Heart left ventricle (tissue), 13 donors: ENCODE measurements at regions not wholly inside any gene's neighbourhood (a gene's known extent, or its start where the extent isn't known, plus 50 kb on each side); places are given as distances from the start of the nearest gene placed in this dataset.

Experiments used
- CTCF ChIP-seq, 12 donors: fragments of 200-600 bp; sonication (generic) in 4 of 12; IDR thresholded peaks; one replicate each; pipeline versions ENCODE4 v1.5.0 to v1.8.0; 2018 to 2022; ENCODE audit warnings: antibody characterized with exemption in 12 of 12, mild to moderate bottlenecking in 5 of 12
- POLR2A ChIP-seq, 2 donors: fragments of 450-650 bp; IDR thresholded peaks; one replicate each; pipeline ENCODE4 v1.6.1; 2017; ENCODE audit warnings: antibody characterized with exemption in 2 of 2, mild to moderate bottlenecking in 2 of 2, moderate library complexity in 2 of 2
- donor health status: ischemic (EF 13 %, LVEDD 7.1; RV severe dilation, severe dysfunction).
- donor health status: DM: no; HTN: yes; CAD: no.
- donor health status: DM: no; HTN: no; CAD: no.
- donor health status: ischemic (EF 25% LVEDD 6.9; RV normal size, moderate dysfunction).
- donor health status: ischemic (EF 25% LVEDD 5.7; RV mildly dilated, moderate dysfunction).
- donor health status: ischemic (EF 35%, LVEDD 5.7; RV mildly dilated, moderate dysfunction).
- donor health status: nonischemic (EF 11% LVEDD 7.7; RV severe dilation, severe dysfunction).
- donor health status: DM: yes; HTN: yes; CAD: no.
- donor health status: PGD.
- donor health status: ischemic (EF 29% LVEDD 5.4; RV normal size, mild dysfunction).
- donor health status: nonischemic (EF 23%, LVEDD 6.1; RV moderate dilation, normal function).

GRCh38 chr11:96783311-96783710 lies 393.5 kb downstream of the JRKL start:
- TF ChIP-seq CTCF (IDR thresholded peaks at IDR 0.05) (no peak), POLR2A (IDR thresholded peaks at IDR 0.05) (no peak)
